ENCODE measurements at regions not wholly inside any gene's neighbourhood (a gene's known extent, or its start where the extent isn't known, plus 50 kb on each side); places are given as distances from the start of the nearest gene placed in this dataset.

DNA sequence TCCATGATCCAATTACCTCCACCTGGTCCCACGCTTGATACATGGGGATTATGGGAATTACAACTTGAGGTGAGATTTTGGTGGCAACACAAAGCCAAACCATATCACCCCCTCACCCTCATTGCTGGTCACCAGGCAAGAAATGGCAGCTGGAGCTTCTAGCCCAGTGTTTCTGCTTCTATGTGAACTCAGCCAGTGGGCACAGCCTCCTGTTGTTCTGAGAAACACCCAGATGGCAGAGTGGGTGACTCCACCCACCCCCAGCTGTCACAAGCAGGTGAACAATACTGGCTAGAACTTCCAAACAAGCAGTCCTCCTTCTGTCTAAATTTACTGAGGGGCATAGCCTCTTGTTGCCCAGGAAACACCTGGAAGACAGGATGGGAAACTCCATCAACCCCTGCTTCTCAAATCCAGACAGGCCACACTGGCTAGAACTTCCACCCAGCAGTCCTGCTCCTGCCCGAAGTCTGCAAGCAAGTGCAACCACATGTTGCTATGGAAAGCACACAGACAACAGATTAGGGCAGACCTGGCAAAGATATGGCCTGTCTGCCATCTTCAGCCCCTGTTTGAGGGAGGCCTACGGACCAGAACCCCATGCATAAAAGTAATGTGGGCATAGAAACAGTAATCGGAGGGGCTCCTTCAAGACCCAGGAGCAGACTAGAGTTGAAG, 114.1 kb downstream of the DTWD1 start:
- Mint-ChIP-seq H3K36me3 (ENCODE audit: insufficient read depth) (no peaks in the 10 kb centered on the region), H3K4me3 (ENCODE audit: low read depth) (no peak overlapping the region), H3K9me3 (ENCODE audit: low read depth) (no peaks in the 10 kb centered on the region), H3K27me3 (no peaks in the 10 kb centered on the region), H3K27ac (no peak overlapping the region), H3K4me1 (ENCODE audit: low read depth) (peaks cover 15% of the 10 kb centered on the region)
- TF ChIP-seq, protein P1, sequence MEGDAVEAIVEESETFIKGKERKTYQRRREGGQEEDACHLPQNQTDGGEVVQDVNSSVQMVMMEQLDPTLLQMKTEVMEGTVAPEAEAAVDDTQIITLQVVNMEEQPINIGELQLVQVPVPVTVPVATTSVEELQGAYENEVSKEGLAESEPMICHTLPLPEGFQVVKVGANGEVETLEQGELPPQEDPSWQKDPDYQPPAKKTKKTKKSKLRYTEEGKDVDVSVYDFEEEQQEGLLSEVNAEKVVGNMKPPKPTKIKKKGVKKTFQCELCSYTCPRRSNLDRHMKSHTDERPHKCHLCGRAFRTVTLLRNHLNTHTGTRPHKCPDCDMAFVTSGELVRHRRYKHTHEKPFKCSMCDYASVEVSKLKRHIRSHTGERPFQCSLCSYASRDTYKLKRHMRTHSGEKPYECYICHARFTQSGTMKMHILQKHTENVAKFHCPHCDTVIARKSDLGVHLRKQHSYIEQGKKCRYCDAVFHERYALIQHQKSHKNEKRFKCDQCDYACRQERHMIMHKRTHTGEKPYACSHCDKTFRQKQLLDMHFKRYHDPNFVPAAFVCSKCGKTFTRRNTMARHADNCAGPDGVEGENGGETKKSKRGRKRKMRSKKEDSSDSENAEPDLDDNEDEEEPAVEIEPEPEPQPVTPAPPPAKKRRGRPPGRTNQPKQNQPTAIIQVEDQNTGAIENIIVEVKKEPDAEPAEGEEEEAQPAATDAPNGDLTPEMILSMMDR (IDR thresholded peaks at IDR 0.05; ENCODE audit: unreplicated experiment), result no peak
- no peak for DNase-seq (ENCODE audit: low spot score, unreplicated experiment)

- Mint-ChIP-seq H3K9me3 (ENCODE audit: low read depth) (no peaks in the 10 kb centered on the region), H3K27me3 (no peaks in the 10 kb centered on the region)
Measured at GRCh38 chr15:49737127-49737526, 116.3 kb downstream of the DTWD1 start.

DNA sequence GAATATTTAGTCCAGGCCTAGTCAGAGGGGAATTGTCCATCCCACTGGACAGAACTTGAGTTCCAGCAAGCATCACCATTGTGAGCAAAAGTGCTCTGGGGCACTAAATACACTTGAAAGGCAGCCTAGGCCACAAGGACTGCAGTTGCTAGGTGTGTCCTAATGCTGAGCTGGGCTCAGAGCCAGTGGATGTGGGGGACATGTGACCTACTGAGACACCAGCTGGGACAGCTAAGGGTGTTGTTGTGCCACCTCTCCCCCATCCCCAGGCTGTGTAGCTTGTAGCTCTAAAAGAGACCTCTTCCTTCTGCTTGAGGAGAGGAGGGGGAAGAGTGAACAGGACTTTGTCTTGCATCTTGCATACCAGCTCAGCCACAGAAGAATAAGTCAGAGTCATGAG, 120.9 kb downstream of the DTWD1 start:
- no peak for DNase-seq (ENCODE audit: low spot score, unreplicated experiment)
- no peak overlapping the region for H3K4me3 Mint-ChIP-seq (ENCODE audit: low read depth)

More at GRCh38 chr15:49737127-49737526, 116.3 kb downstream of the DTWD1 start:
- Mint-ChIP-seq H3K36me3 (ENCODE audit: insufficient read depth) (no peaks in the 10 kb centered on the region), H3K4me1 (ENCODE audit: low read depth) (peaks cover 9% of the 10 kb centered on the region), H3K4me3 (ENCODE audit: low read depth) (no peak overlapping the region), H3K27ac (no peak overlapping the region)
- no peak for DNase-seq (ENCODE audit: low spot score, unreplicated experiment)
- TF ChIP-seq, protein P1 (IDR thresholded peaks at IDR 0.05; ENCODE audit: unreplicated experiment), result no peak

GRCh38 chr15:49742381-49742780, 121.5 kb downstream of the DTWD1 start:
- H3K9me3 Mint-ChIP-seq (ENCODE audit: low read depth), result peaks cover 4% of the 10 kb centered on the region
- H3K36me3 Mint-ChIP-seq (ENCODE audit: insufficient read depth), result no peaks in the 10 kb centered on the region
- H3K4me1 Mint-ChIP-seq (ENCODE audit: low read depth), result no peaks in the 10 kb centered on the region
- no peak overlapping the region for H3K4me3 Mint-ChIP-seq (ENCODE audit: low read depth)
- no peak overlapping the region for H3K27ac Mint-ChIP-seq
- DNase-seq (ENCODE audit: low spot score, unreplicated experiment), result no peak
- H3K27me3 Mint-ChIP-seq, result no peaks in the 10 kb centered on the region
- TF ChIP-seq, protein P1 (IDR thresholded peaks at IDR 0.05; ENCODE audit: unreplicated experiment), result no peak

More for the DNA sequence above, 120.9 kb downstream of the DTWD1 start:
- no peaks in the 10 kb centered on the region for H3K27me3 Mint-ChIP-seq
- H3K9me3 Mint-ChIP-seq (ENCODE audit: low read depth), result peaks cover 4% of the 10 kb centered on the region
- no peak overlapping the region for H3K27ac Mint-ChIP-seq
- TF ChIP-seq, protein P1 (IDR thresholded peaks at IDR 0.05; ENCODE audit: unreplicated experiment), result no peak
- no peaks in the 10 kb centered on the region for H3K4me1 Mint-ChIP-seq (ENCODE audit: low read depth)
- H3K36me3 Mint-ChIP-seq (ENCODE audit: insufficient read depth), result no peaks in the 10 kb centered on the region

DNA sequence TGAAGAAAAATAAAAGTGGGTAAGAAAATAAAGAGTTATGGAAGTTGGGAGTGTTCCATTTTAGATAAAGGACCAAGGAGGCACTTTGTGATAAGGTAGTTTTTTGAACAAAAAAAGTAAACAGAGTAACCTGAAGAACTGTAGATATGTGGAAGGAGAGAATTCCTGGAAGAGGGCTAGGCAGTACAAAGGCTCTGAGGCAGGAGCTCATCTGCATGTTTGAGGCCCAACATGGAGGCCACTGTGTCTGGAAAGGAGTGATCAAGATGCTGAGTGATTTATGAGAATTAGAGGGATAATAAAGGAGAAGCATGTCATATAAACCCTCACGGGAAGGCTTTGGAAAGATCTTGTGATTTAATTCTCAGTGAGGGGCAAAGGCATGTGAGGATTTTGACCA, 126.5 kb downstream of the DTWD1 start:
- no peak for DNase-seq (ENCODE audit: low spot score, unreplicated experiment)
- H3K9me3 Mint-ChIP-seq (ENCODE audit: low read depth), result peaks cover 4% of the 10 kb centered on the region
- H3K36me3 Mint-ChIP-seq (ENCODE audit: insufficient read depth), result no peaks in the 10 kb centered on the region
- H3K27me3 Mint-ChIP-seq, result no peaks in the 10 kb centered on the region
- no peak overlapping the region for H3K27ac Mint-ChIP-seq
- H3K4me3 Mint-ChIP-seq (ENCODE audit: low read depth), result no peak overlapping the region
- TF ChIP-seq, protein P1 (IDR thresholded peaks at IDR 0.05; ENCODE audit: unreplicated experiment), result no peak
- H3K4me1 Mint-ChIP-seq (ENCODE audit: low read depth), result no peaks in the 10 kb centered on the region

Data from progenitor cell of endocrine pancreas (in vitro differentiated cells).